ENCODE measurements at regions not wholly inside any gene's neighbourhood (a gene's known extent, or its start where the extent isn't known, plus 50 kb on each side); places are given as distances from the start of the nearest gene placed in this dataset.

DNA sequence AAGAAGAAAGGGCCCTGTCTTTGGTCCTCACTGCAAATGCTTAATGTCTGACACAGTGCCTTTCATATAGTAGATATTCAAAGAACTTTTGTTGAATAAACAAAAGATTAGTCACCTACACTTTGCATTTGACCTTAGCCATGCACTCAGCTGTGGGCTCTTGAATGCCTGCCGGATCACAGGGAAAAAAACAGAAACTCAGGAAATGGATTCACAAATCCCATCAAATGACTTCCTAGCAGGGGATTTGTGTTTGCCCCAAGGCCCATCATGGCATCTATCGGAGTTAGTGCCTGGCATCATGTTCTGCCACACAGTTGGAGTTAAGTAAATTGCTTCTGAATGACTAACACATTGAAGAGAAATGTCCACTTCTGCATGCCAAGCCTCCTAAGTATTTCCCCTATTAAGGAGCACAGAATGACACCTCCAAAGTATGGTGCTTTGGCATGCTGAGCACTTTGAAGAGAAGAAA is 72.3 kb upstream of the DST start (continued):
- no peak for TF ChIP-seq ARID4A (CRISPR knock-in tag; IDR thresholded peaks at IDR 0.05; ENCODE audit: borderline replicate concordance)
- no peak for TF ChIP-seq ZNF234 (CRISPR knock-in tag; conservative IDR thresholded peaks at IDR 0.05)
- no peak for TF ChIP-seq TMF1 (CRISPR knock-in tag; IDR thresholded peaks at IDR 0.05; ENCODE audit: low read depth)
- TF ChIP-seq CSRNP1 (CRISPR knock-in tag; IDR thresholded peaks at IDR 0.05) = no peak
- TF ChIP-seq ZNF589 (CRISPR knock-in tag; conservative IDR thresholded peaks at IDR 0.05) = no peak
- TF ChIP-seq MBD4 (IDR thresholded peaks at IDR 0.05; ENCODE audit: borderline replicate concordance, low read length) = no peak; the same call in 1 of the 2 replicates
- no peak for TF ChIP-seq ZNF44 (CRISPR knock-in tag; IDR thresholded peaks at IDR 0.05)
- no peak for TF ChIP-seq TAF15 (IDR thresholded peaks at IDR 0.05; ENCODE audit: low read depth, low read length, poor library complexity, severe bottlenecking)
- TF ChIP-seq, protein P1, sequence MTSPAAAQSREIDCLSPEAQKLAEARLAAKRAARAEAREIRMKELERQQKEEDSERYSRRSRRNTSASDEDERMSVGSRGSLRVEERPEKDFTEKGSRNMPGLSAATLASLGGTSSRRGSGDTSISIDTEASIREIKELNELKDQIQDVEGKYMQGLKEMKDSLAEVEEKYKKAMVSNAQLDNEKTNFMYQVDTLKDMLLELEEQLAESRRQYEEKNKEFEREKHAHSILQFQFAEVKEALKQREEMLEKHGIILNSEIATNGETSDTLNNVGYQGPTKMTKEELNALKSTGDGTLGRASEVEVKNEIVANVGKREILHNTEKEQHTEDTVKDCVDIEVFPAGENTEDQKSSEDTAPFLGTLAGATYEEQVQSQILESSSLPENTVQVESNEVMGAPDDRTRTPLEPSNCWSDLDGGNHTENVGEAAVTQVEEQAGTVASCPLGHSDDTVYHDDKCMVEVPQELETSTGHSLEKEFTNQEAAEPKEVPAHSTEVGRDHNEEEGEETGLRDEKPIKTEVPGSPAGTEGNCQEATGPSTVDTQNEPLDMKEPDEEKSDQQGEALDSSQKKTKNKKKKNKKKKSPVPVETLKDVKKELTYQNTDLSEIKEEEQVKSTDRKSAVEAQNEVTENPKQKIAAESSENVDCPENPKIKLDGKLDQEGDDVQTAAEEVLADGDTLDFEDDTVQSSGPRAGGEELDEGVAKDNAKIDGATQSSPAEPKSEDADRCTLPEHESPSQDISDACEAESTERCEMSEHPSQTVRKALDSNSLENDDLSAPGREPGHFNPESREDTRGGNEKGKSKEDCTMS (CRISPR knock-in tag; conservative IDR thresholded peaks at IDR 0.05) = no peak
- TF ChIP-seq ZNF790 (CRISPR knock-in tag; IDR thresholded peaks at IDR 0.05; ENCODE audit: borderline replicate concordance) = no peak
- no peak for TF ChIP-seq ZNF414 (CRISPR knock-in tag; IDR thresholded peaks at IDR 0.05)
- no peak for TF ChIP-seq KMT2B (CRISPR knock-in tag; IDR thresholded peaks at IDR 0.05)
- TF ChIP-seq ZNF326 (CRISPR knock-in tag; IDR thresholded peaks at IDR 0.05; ENCODE audit: borderline replicate concordance) = no peak
- TF ChIP-seq ZKSCAN1 (IDR thresholded peaks at IDR 0.05; ENCODE audit: low read length) = no peak
- TF ChIP-seq FOXK1 (CRISPR knock-in tag; IDR thresholded peaks at IDR 0.05; ENCODE audit: borderline replicate concordance, low read depth) = no peak
- peak; percentile 68 for TF ChIP-seq TEAD3 (CRISPR knock-in tag; optimal IDR thresholded peaks at IDR 0.05; ENCODE audit: borderline replicate concordance)
- no peak for TF ChIP-seq ZNF343 (CRISPR knock-in tag; IDR thresholded peaks at IDR 0.05)

Data from HepG2 (cell line).